HG02759 (cell line): ENCODE measurements at regions not wholly inside any gene's neighbourhood (a gene's known extent, or its start where the extent isn't known, plus 50 kb on each side); places are given as distances from the start of the nearest gene placed in this dataset.

Experiments
- ATAC-seq: cut with Tn5 transposase; IDR thresholded peaks from one replicate; pipeline ENCODE4 v1.9.1; 2021; ENCODE audit warnings: mild to moderate bottlenecking, moderate library complexity; ENCODE audit not compliant: unreplicated experiment

- ATAC-seq, result no peak
These were observed 61.2 kb downstream of the MAGED1 start for GRCh38 chrX:51954592-51954991.

GRCh38 chrX:51955200-51955599, 61.8 kb downstream of the MAGED1 start:
- peak; percentile 97 for ATAC-seq

DNA sequence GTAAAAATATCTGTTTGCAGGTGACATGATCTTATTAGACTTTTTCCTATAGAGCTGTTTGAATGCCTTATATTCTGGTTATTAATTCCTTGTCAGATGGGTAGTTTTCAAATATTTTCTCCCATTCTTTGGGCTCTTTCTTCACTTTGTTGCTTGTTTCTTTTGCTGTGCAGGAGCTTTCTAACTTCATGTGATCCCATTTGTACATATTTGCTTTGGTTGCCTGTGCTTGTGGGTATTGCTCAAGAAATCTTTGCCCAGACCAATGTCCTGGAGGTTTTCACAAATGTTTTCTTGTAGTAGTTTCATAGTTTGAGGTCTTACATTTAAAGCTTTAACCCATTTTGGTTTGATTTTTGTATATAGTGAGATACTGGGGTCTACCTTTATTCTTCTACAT, 63.0 kb downstream of the MAGED1 start:
- ATAC-seq, result no peak

DNA sequence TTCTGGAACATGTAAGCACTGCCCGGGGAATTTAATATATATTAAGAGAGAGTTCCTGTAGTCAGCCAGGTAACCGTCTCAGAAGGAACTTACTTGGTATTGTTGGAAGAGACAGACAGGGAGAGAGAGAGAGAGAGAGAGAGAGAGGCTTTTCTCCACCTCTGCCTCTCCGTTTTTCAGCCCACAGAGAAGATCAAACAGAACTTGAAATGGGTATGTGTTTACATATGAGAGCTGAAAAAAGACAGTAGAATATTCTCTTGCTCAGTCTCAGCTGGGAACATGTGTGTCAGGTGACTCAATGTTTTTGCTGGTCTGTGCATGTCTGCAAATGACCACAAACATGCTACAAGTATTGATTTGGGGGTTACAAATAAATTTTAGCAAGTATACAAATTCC, 81.9 kb downstream of the MAGED1 start:
- no peak for ATAC-seq

DNA sequence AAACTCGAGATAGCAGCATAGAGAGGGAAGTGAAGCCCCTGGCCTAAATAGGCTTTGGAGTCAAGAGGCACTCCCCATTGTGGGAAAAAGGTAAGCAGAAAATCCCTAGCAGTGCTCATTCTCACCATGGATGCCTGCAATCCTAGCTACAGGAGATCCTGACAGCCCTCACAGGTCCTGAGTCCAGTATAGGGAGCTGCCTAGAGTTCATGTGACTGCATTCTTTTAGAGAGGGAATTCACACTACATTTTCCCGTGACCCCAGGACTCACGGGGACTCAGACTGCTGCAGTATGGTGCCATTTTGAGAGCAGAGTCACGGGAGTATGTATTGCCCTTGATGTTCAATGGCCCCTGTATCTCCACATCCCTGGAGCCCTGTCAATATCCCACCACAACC, 82.4 kb downstream of the MAGED1 start:
- ATAC-seq, result no peak

- ATAC-seq, result no peak
These were observed 83.1 kb downstream of the MAGED1 start for GRCh38 chrX:51976503-51976902.
